GM23248 (cell line): ENCODE measurements at regions not wholly inside any gene's neighbourhood (a gene's known extent, or its start where the extent isn't known, plus 50 kb on each side); places are given as distances from the start of the nearest gene placed in this dataset.
"Not testable (repeated sequence)": the region's sequence is repeated elsewhere in the genome, so short reads cannot be mapped to it uniquely, and the experiment has no call there.

Source experiments
- EZH2 ChIP-seq: fragments of 200-600 bp; sonication (generic); IDR thresholded peaks from 2 replicates; pipeline ENCODE4 v1.6.1; 2018; ENCODE audit warnings: antibody characterized with exemption, mild to moderate bottlenecking; ENCODE audit not compliant: insufficient read depth, poor library complexity, severe bottlenecking
- EZH2phosphoT487 ChIP-seq: fragments of 200-600 bp; sonication (generic); IDR thresholded peaks from 2 replicates; pipeline ENCODE4 v1.6.1; 2018; ENCODE audit warnings: antibody characterized with exemption, moderate library complexity, mild to moderate bottlenecking, low read depth; ENCODE audit not compliant: insufficient read depth

GRCh38 chr6:66494643-66495042 is 787.6 kb upstream of the EYS start:
- TF ChIP-seq EZH2, EZH2phosphoT487: not testable (repeated sequence)
